ENCODE measurements at regions not wholly inside any gene's neighbourhood (a gene's known extent, or its start where the extent isn't known, plus 50 kb on each side); places are given as distances from the start of the nearest gene placed in this dataset.

DNA sequence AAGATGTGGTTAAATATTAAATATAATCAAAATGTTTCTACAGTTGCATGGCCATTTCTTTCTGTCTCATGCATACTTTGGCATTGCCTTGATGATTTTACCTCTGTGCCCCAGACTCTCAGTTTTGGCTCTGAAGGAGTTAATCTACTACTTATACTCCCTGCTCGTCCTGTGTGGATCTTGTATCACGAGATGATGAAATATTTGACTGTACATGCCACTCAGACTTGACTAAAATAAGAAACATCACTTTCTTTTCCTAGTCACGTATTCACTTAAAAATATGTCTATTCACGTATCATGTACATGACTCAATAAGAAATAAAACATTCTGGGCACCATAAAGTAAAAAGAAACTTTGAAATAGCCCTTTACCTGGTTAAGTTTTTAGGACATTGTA, 397.7 kb downstream of the RFPL4B start:
- DNase-seq = no peak

DNA sequence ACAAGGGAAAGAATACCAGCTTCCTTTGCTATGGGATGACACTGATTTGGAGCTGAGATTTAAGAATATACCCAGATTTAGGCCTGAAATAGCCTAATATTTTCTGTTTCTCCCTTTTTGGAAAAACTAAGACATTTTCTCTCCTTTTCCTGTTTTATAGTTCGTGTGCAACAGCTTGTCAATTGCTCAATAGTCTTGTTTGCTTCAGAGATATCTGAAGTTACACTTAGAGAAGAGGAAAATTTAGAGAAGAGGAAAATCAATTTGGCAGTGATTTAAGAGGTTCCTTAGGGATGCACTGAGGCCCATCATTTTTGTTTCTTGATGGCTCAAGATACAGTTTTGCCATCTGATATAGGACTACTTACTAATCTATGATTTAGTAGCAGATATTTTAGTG, 398.6 kb downstream of the RFPL4B start:
- no peak for DNase-seq

- DNase-seq = no peak
These were observed 402.5 kb downstream of the RFPL4B start for GRCh38 chr6:112749673-112750072.

DNA sequence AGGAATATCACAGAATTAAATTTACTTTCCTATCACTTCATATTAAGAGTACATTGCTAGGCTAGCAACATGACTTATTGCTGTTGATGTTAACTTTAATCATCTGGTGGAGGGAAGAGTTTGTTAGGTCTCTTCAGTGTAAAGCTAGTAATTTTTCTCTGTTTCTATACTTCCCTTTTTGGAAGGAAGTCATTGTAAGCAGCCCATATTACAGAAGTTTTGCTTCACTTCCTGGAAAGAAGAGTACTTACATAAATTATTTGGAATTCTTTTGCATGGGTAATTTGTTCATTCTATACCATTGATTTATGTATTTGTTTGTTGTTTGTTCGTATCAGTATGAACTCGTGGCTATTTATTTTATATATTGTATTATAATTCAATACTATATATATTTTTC, 405.2 kb downstream of the RFPL4B start:
- DNase-seq = no peak

GRCh38 chr6:112752791-112753190, 405.7 kb downstream of the RFPL4B start:
- DNase-seq = no peak

- no peak for DNase-seq
These were observed 413.7 kb downstream of the RFPL4B start for GRCh38 chr6:112760831-112761230.

- no peak for DNase-seq
These were observed 414.6 kb downstream of the RFPL4B start for GRCh38 chr6:112761740-112762139.

- no peak for DNase-seq
These were observed 417.2 kb downstream of the RFPL4B start for GRCh38 chr6:112764377-112764776.

GRCh38 chr6:112770308-112770707, 423.2 kb downstream of the RFPL4B start:
- no peak for DNase-seq

DNA sequence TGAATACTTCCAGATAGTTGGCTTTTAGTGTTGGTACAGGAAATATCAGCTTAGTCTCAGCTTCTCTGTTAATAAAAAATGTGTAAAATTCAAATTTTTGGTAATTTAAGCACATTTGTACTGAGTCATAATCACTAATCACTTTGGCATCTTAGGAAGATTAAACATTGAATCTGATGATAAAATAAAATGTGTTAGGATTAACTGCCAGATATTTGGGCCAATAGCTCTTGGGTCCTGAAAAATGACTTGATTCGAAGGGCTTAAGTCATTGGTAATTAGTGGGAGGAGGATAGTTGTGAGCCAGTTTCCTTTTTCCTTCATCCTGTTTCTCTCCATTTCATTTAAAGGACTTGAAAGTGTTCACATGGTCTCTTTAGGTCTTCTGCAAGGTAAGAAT, 426.1 kb downstream of the RFPL4B start:
- DNase-seq = no peak

- DNase-seq = no peak
These were observed 427.2 kb downstream of the RFPL4B start for GRCh38 chr6:112774319-112774718.

DNA sequence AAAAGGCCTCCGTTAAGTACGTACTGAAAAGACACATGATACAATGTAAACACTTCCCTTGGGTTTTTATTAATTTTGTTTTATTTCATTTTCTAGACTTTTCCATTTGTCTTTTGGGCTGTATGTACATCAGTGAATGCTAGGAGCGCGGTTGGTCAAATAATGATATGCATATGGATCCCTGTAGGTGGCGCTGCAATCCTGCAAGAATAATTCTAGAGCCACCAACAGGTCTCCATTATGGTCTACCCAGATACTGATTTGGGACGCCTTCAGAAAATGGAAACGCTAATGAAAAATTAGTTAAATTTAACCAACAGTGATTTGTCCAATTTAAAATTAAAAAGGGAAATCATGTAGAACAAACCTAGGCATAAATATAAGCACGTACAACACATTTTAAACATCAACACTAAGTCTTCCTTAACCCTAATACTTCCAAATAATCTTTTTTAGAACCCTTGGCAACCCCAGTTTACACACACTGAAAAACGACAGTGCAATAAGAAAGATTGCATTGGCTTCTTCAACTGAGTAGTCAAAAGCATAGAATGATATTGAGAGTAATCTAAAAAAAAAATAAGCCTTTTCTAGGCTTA, 433.5 kb downstream of the RFPL4B start:
- DNase-seq = peak; percentile 76

- DNase-seq = peak; percentile 38
These were observed 434.1 kb downstream of the RFPL4B start for GRCh38 chr6:112781241-112781640.

- DNase-seq = no peak
These were observed 438.3 kb downstream of the RFPL4B start for GRCh38 chr6:112785408-112785807.

GRCh38 chr6:112786801-112787200, 439.7 kb downstream of the RFPL4B start:
- no peak for DNase-seq

DNA sequence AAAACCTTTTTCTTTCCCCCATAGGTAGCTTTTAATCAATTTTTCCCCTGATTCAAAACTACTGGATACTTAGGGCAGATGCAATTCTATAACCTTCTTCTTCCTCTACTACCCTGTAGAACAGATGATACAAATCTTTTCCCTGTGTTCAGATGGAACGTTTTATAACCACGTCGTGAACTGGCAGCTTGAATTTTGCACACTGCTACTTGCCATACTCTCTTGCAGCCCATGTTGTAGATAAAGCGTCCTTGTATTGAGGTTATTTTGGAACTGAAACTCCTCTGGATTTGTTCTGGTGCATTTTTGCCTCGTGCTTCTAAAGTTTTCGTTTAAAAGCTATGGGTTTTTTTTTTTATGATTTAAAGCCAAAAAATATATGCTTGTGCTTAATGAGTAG, 440.2 kb downstream of the RFPL4B start:
- DNase-seq = no peak

GRCh38 chr6:112795316-112795715, 448.2 kb downstream of the RFPL4B start:
- no peak for DNase-seq

DNA sequence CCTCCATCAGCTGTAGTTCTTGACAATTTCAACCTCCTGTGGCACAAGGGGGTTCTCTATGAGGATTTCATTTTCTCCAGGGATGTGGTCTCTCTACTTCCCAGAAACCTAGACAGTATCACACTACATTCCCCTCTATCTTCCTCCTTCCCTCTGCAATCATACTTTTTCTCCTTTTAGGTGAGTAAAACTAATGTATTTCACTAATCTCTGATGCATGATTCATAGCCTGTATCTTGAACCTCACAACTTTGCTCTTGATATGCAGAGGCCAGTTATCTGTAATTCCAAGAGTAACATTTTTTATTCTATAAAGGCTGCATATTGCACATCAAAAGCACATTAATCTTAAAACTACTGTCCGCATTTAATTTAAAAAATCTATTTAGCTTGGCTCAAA, 449.6 kb downstream of the RFPL4B start:
- DNase-seq = no peak

DNA sequence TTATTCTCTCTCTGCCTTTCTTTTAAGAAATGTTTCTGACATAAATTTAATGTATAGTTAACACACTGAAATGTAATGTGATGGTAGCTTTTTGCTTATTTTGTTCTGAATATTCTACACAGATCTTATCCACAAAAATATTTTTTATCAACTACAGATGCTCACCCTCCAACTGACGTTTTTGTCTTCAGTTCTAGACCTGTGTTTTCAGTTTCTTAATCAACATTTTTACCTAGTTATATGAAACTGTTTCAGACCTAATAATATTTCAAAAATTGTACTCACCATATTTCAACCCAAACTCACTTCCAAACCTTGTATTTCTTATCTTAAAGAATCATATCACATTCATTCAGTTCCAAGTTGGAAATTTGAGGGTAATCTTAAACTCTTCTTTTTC, 452.8 kb downstream of the RFPL4B start:
- DNase-seq = no peak

DNA sequence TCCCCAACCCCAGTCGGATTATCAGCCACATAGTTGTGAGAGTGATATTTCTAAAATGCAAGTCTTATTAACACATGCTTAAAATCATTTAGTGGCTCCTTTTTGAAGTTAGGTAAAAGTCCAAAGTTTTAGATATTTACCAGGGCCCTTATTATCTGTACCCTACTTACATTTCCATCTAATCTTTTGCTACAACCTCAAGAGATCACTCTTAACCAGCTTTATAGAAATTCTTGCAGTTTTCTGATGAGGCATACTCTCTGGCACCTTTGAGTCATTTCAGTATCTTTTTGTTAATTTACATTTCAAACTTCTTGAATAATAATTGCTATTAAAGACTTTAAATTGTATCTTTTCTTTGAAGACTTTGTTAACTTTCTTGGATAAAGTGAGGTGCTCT, 453.3 kb downstream of the RFPL4B start:
- DNase-seq = no peak

- DNase-seq = no peak
These were observed 453.8 kb downstream of the RFPL4B start for GRCh38 chr6:112800916-112801315.

DNA sequence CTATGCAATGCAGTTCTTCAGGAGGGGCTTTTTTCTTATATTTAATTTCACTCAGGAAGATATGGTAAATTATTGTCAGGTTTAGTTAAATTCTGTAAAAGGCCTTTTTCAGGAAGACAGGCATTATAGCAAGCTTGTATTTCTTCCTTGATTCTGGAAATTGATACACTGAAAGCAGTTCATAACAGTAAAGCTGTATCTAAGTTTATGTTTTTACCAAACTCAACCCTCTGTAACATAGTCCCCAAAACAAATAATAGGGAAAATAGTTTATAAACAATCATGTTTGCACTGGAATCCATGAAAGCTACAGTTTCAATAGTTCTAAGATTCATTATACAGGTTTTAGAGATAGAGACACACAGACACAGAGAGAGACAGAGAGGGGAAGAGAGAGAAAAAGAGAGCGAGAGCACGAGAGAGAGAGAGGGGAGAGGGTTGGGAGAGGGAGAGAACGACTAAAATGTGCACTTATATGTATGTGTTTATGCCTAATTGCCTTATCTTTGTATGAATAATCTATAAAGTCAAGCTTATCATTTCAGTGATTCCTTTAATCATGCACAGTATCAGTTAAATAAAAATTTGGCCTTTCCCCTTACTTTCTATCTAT, 454.4 kb downstream of the RFPL4B start:
- DNase-seq = no peak

DNA sequence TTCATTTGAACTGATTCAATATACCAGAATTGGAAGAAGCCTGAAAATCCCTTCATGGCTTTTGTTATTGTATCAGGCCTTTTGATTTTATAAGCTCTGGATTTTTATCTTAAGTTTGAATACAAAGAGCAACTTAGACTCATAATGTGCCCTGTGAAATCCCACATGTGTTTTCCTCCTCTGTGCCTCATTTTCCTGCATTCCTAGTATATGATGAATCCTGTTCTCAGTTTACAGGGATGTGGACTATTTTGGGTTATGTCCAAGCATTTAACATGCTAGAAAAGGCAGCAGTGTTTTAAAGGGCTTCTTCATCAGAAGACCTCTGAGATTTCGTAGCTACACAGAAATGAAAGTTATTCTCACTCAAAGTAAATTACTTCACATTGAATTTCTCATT, 455.0 kb downstream of the RFPL4B start:
- no peak for DNase-seq

- no peak for DNase-seq
These were observed 457.7 kb downstream of the RFPL4B start for GRCh38 chr6:112804638-112805330.
